ENCODE measurements at regions not wholly inside any gene's neighbourhood (a gene's known extent, or its start where the extent isn't known, plus 50 kb on each side); places are given as distances from the start of the nearest gene placed in this dataset.

DNA sequence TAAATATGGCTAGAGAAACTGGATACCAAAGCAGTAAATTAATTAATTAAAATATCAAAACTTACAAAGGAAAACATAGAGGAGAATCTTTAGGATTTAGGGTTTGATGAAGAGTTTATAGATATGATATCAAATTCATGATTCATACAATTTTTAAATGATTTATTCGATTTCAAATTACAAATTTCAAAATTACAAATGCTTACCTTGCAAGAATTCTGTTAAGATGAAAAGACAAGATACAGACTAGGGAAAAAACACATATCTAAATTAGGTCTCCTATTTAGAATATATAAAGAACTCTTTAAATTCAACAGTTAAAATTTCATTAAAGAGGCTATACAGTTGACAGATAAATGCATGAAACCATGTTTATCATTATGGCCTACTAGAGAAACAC lies 930.7 kb downstream of the ZPLD1 start:
- no peaks in the 10 kb centered on the region for H3K4me1 ChIP-seq
- no peak overlapping the region for H3K27ac ChIP-seq
- no peak overlapping the region for H3K4me3 ChIP-seq
- no peaks in the 10 kb centered on the region for H3K9me3 ChIP-seq
- no peaks in the 10 kb centered on the region for H3K27me3 ChIP-seq
- no peaks in the 10 kb centered on the region for H3K36me3 ChIP-seq
- ATAC-seq (no peak), DNase-seq (no peak)
- TF ChIP-seq, protein P1, sequence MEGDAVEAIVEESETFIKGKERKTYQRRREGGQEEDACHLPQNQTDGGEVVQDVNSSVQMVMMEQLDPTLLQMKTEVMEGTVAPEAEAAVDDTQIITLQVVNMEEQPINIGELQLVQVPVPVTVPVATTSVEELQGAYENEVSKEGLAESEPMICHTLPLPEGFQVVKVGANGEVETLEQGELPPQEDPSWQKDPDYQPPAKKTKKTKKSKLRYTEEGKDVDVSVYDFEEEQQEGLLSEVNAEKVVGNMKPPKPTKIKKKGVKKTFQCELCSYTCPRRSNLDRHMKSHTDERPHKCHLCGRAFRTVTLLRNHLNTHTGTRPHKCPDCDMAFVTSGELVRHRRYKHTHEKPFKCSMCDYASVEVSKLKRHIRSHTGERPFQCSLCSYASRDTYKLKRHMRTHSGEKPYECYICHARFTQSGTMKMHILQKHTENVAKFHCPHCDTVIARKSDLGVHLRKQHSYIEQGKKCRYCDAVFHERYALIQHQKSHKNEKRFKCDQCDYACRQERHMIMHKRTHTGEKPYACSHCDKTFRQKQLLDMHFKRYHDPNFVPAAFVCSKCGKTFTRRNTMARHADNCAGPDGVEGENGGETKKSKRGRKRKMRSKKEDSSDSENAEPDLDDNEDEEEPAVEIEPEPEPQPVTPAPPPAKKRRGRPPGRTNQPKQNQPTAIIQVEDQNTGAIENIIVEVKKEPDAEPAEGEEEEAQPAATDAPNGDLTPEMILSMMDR (IDR thresholded peaks at IDR 0.05): no peak
- intact Hi-C loops (cut with DNase I): no loop called here

DNA sequence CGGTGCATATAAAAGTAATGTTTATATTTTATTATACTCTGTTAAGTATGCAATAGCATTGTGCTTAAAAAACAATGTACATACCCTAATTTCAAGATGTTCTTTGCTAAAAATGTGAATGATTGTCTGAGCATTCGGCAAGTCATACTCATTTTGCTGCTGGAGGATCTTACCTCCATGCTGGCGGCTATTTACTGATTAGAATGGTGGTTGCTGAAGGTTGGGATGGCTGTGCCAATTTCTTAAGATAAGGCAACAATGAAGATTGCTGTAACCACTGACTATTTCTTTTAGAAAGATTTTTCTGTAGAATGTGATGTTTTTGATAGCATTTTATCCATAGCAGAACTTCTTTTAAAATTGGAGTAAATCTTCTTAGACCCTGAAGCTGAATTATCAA lies 932.7 kb downstream of the ZPLD1 start:
- Histone ChIP-seq H3K9me3 (no peaks in the 10 kb centered on the region), H3K36me3 (no peaks in the 10 kb centered on the region), H3K27me3 (no peaks in the 10 kb centered on the region), H3K4me1 (no peaks in the 10 kb centered on the region), H3K27ac (no peak overlapping the region), H3K4me3 (no peak overlapping the region)
- TF ChIP-seq, protein P1 (IDR thresholded peaks at IDR 0.05): no peak
- DNase-seq (no peak), ATAC-seq (no peak)
- intact Hi-C loops (cut with DNase I): no loop called here

DNA sequence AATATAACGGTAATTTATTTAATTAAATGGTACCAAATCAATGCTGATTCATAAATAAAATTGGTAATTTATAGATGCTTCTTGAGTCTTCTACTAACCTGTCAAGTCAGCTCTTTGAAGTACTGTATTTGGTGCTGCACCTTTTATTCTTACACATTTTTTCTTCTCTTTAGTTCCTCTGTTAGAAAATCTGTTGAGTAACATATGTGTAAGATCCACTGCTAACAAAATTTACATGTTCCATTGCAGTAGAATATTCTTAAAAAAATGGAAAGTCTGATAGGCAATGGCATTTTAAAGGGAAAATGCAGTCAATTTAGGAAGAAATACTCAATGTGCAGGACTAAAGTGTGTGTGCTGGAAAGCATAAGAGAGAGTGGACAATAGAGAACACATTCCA lies 936.6 kb downstream of the ZPLD1 start:
- TF ChIP-seq, protein P1 (IDR thresholded peaks at IDR 0.05): no peak
- H3K4me1 ChIP-seq: no peaks in the 10 kb centered on the region
- DNase-seq: no peak
- H3K36me3 ChIP-seq: no peaks in the 10 kb centered on the region
- intact Hi-C loops (cut with DNase I): no loop called here
- no peak overlapping the region for H3K4me3 ChIP-seq
- no peak for ATAC-seq
- H3K27me3 ChIP-seq: no peaks in the 10 kb centered on the region
- no peaks in the 10 kb centered on the region for H3K9me3 ChIP-seq
- no peak overlapping the region for H3K27ac ChIP-seq

DNA sequence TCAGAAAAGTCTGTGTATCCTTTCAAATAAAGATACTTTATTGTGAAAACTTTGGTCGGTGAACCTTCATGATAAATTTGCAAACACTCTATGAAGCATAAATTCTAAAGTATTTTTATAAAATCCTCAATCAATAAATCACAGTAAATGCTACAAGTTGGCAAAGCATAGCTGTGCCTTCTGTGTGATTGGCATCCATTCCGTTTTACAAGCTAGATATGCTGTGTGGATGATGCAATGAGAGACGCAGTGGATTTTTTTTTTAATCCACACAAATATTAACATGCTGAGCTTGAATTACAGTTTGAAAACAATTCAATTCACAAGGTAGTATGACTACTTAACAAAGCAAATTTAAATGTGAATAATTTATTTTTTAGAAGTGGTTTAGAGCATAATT lies 937.2 kb downstream of the ZPLD1 start:
- Histone ChIP-seq H3K9me3 (no peaks in the 10 kb centered on the region), H3K27ac (no peak overlapping the region), H3K4me1 (no peaks in the 10 kb centered on the region), H3K36me3 (no peaks in the 10 kb centered on the region), H3K27me3 (no peaks in the 10 kb centered on the region), H3K4me3 (no peak overlapping the region)
- no peak for ATAC-seq
- TF ChIP-seq, protein P1 (IDR thresholded peaks at IDR 0.05): no peak
- DNase-seq: no peak
- intact Hi-C loops (cut with DNase I): no loop called here

DNA sequence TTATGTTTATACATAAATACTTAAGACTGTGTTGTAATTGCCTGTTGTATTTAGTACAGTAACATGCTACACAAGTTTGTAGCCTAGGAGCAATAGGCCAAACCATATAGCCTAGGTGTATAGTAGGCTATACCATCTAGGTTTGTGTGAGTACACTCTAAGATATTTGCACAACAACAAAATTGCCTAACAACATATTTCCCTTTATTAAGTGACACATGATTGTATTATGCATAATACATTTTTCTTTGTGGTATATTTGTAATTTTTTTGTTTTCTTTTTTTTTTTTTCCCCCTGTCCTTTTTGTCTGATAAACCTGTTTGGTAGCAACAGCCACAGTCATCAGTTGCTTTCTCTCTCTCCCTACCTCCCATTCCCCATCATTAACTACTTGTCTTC lies 945.6 kb downstream of the ZPLD1 start:
- Histone ChIP-seq H3K4me1 (no peaks in the 10 kb centered on the region), H3K27me3 (no peaks in the 10 kb centered on the region), H3K36me3 (no peaks in the 10 kb centered on the region), H3K27ac (no peak overlapping the region), H3K9me3 (no peaks in the 10 kb centered on the region), H3K4me3 (no peak overlapping the region)
- intact Hi-C loops (cut with DNase I): no loop called here
- TF ChIP-seq, protein P1 (IDR thresholded peaks at IDR 0.05): no peak
- ATAC-seq (no peak), DNase-seq (no peak)

Measured in left lung (tissue), 4 donors.